ENCODE measurements at regions not wholly inside any gene's neighbourhood (a gene's known extent, or its start where the extent isn't known, plus 50 kb on each side); places are given as distances from the start of the nearest gene placed in this dataset.

DNA sequence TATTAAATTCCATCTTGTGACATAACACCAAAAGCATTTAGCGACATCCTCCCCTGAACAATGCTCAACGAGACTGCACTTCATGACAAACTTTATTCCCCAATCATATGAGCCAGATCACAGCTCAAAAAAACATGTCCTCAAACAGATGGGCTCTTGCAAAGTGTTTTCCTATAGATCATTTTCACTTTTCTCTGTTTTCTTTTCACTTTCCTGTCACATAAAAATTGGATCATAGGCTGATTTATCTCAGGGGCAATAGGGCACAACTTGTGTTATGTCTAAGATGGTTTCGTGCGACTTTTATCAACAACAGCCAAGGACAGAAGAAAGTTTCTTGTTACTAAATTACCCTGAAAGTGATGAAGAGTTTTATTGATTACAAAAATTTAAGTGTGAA, 206.1 kb downstream of the WDR11 start:
- H3K4me3 ChIP-seq (ENCODE audit: low read length) = no peak overlapping the region
- DNase-seq (ENCODE audit: low read depth) = no peak
- TF ChIP-seq, protein P1, sequence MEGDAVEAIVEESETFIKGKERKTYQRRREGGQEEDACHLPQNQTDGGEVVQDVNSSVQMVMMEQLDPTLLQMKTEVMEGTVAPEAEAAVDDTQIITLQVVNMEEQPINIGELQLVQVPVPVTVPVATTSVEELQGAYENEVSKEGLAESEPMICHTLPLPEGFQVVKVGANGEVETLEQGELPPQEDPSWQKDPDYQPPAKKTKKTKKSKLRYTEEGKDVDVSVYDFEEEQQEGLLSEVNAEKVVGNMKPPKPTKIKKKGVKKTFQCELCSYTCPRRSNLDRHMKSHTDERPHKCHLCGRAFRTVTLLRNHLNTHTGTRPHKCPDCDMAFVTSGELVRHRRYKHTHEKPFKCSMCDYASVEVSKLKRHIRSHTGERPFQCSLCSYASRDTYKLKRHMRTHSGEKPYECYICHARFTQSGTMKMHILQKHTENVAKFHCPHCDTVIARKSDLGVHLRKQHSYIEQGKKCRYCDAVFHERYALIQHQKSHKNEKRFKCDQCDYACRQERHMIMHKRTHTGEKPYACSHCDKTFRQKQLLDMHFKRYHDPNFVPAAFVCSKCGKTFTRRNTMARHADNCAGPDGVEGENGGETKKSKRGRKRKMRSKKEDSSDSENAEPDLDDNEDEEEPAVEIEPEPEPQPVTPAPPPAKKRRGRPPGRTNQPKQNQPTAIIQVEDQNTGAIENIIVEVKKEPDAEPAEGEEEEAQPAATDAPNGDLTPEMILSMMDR (conservative IDR thresholded peaks at IDR 0.05; ENCODE audit: low read length) = no peak

DNA sequence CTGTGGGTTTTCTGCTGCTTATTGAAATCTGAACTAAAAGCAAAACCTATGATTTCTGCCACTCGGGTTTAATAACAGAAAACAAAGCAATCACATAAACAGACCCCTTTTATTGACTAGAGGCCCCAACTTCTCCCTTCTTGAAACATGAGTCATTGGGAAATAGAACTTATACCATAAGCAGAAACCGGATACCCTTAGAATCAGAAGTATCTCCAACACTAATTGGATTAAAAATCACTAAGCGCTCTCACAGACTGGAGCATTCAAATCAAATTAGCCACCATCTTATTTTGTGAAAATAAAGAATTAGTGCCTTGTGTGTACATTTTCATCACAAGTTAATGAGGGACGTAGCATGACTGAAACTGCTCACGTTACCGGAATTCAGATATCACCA, 206.9 kb downstream of the WDR11 start:
- no peak for DNase-seq (ENCODE audit: low read depth)
- TF ChIP-seq, protein P1 (conservative IDR thresholded peaks at IDR 0.05; ENCODE audit: low read length) = no peak
- H3K4me3 ChIP-seq (ENCODE audit: low read length) = no peak overlapping the region

DNA sequence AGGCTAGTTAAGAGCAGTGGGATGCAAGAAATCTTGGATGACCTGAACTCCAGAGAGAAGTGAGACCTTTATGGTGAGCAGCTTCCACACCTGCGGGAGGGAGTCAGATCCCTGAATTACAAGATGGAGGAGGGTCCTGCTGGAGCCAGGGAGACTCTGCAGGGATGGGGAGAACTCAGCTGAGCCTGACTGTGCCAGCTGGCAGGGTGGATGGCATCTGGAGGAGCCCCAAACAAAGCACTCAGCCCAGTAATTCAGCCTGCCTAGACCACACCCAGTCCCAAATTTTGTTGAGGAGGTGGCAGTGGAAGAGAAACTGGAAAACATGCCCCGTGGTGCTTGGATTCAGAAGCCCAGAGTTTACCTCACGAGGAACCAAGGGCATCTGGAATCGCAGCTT, 208.2 kb downstream of the WDR11 start:
- TF ChIP-seq, protein P1 (conservative IDR thresholded peaks at IDR 0.05; ENCODE audit: low read length) = no peak
- DNase-seq (ENCODE audit: low read depth) = no peak
- no peak overlapping the region for H3K4me3 ChIP-seq (ENCODE audit: low read length)

DNA sequence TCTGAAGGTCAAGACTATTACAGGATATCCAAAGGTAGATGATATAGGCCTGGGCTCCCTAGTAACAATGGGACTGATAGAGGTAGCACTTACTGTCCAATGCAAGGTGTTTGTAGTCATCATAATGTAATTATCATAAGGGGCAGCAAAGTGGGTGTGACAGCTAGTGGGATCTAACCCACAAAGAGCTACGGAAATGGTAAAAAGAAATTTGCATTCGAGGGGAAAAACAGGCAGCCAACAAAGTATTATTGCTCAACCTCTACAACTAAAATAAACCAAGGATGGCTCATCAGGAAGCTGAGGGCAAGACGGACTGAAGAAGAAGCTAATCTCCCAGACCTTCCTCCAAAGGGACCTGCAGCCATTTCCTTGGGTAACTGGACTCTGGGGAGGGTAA, 211.0 kb downstream of the WDR11 start:
- no peak overlapping the region for H3K4me3 ChIP-seq (ENCODE audit: low read length)
- TF ChIP-seq, protein P1 (conservative IDR thresholded peaks at IDR 0.05; ENCODE audit: low read length) = no peak
- no peak for DNase-seq (ENCODE audit: low read depth)

DNA sequence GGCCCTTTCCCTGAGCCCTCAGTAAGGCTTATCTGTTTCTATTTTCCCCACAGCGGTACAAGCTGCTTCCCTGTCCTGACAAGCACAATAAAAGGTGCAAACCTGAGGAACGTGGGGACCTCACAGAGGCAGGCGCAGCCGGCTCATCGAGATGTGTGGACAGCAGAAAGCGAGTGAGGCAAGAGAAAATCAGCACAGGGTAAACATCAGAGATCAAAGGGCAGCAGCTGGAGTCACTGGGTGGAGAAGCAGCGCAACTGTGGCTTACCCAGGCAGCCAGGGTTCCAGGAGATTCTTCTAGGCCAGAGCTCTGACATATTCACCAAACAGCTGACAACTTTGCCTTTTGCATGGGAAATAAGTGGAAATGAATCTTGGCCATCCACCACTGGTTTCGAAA, 212.6 kb downstream of the WDR11 start:
- no peak for DNase-seq (ENCODE audit: low read depth)
- TF ChIP-seq, protein P1 (conservative IDR thresholded peaks at IDR 0.05; ENCODE audit: low read length) = no peak
- H3K4me3 ChIP-seq (ENCODE audit: low read length) = no peak overlapping the region

DNA sequence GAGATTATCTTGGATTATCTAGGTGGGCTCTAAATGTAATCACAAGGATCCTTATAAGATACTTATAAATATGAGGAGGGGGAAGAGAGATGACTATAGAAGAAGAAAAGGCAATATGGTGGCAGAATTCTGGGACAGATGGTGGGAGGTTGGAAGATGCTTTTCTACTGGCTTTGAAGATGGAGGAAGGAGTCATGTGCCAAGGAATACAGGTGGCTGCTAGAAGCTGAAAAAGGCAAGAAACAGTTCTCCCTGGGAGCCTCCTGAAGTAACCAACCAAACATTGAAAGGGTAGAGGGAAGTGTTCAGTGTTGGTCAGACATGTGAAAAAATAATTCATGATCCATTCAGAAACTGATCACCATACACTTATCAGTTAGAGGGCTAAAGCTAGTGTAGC, 213.3 kb downstream of the WDR11 start:
- no peak overlapping the region for H3K4me3 ChIP-seq (ENCODE audit: low read length)
- DNase-seq (ENCODE audit: low read depth) = no peak
- TF ChIP-seq, protein P1 (conservative IDR thresholded peaks at IDR 0.05; ENCODE audit: low read length) = no peak

DNA sequence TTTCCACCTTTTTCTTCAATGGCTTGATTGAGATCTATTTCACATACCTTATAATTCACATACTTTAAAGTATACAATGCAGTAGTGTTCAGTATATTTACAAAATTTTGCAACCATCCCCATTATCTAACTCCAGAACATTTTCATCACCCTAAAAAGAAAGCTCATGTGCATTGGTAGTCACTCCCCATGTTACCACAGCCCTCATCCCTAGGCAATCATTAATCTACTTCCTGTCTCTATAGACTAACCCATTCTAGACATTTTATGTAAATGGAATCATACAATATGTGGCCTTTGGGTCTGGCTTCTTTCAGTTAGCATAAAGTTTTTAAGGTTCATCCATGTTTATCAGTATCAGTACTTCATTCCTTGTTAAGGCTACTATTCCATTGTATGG, 214.2 kb downstream of the WDR11 start:
- TF ChIP-seq, protein P1 (conservative IDR thresholded peaks at IDR 0.05; ENCODE audit: low read length) = no peak
- H3K4me3 ChIP-seq (ENCODE audit: low read length) = no peak overlapping the region
- DNase-seq (ENCODE audit: low read depth) = no peak

Measured in AG10803 (cell line).